ENCODE measurements at regions not wholly inside any gene's neighbourhood (a gene's known extent, or its start where the extent isn't known, plus 50 kb on each side); places are given as distances from the start of the nearest gene placed in this dataset.

DNA sequence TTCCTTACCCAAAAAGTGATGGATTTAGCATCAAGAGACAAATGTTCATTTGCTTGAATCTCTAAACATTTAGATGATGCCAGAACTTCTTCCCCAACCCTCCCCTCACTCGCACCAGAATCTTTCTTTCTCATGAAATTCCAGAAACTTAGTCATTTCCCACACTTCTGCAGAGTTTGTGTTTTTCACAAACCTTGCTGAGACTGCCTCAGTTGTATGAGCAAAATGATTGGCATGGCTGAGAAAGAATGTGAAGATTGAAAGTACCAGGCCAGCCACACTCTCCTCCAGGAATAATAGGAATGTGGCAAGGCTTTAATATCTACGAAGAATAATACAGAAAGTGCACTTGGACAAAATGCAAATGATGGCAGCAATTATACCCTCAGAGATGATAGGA is 428.3 kb upstream of the CDH6 start:
- no peak for DNase-seq
- Histone ChIP-seq H3K4me3 (no peak overlapping the region), H3K4me1 (no peaks in the 10 kb centered on the region), H3K9me3 (replicated peaks) (no peaks in the 10 kb centered on the region), H3K36me3 (no peaks in the 10 kb centered on the region), H3K27ac (replicated peaks) (no peak overlapping the region), H3K27me3 (ENCODE audit: low read depth) (no peaks in the 10 kb centered on the region)
- intact Hi-C loops (cut with micrococcal nuclease), result no loop called here
- TF ChIP-seq, protein P1, sequence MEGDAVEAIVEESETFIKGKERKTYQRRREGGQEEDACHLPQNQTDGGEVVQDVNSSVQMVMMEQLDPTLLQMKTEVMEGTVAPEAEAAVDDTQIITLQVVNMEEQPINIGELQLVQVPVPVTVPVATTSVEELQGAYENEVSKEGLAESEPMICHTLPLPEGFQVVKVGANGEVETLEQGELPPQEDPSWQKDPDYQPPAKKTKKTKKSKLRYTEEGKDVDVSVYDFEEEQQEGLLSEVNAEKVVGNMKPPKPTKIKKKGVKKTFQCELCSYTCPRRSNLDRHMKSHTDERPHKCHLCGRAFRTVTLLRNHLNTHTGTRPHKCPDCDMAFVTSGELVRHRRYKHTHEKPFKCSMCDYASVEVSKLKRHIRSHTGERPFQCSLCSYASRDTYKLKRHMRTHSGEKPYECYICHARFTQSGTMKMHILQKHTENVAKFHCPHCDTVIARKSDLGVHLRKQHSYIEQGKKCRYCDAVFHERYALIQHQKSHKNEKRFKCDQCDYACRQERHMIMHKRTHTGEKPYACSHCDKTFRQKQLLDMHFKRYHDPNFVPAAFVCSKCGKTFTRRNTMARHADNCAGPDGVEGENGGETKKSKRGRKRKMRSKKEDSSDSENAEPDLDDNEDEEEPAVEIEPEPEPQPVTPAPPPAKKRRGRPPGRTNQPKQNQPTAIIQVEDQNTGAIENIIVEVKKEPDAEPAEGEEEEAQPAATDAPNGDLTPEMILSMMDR (IDR thresholded peaks at IDR 0.05; ENCODE audit: borderline replicate concordance), result no peak

DNA sequence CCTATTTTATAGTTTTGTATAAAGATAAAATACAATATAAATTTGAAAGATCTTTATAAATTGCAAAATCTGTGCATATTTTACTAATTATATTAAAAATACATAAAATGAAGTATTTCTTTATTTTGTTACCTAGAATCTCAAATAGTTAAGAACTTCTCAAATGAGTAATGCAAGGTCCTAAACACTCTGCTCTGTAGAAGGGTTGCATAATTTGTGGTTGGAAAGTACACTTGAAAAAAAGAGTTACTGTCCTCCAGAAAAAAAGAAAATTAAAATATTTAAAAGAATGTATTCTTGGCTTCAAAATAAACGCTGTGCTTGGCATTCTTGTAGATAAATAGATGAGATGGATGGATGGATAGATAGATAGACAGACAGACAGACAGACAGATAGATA is 428.8 kb upstream of the CDH6 start:
- no peaks in the 10 kb centered on the region for H3K4me1 ChIP-seq
- no peaks in the 10 kb centered on the region for H3K36me3 ChIP-seq
- no peaks in the 10 kb centered on the region for H3K27me3 ChIP-seq (ENCODE audit: low read depth)
- TF ChIP-seq, protein P1 (IDR thresholded peaks at IDR 0.05; ENCODE audit: borderline replicate concordance), result no peak
- no peak overlapping the region for H3K27ac ChIP-seq (replicated peaks)
- intact Hi-C loops (cut with micrococcal nuclease), result no loop called here
- no peak for DNase-seq
- no peaks in the 10 kb centered on the region for H3K9me3 ChIP-seq (replicated peaks)
- no peak overlapping the region for H3K4me3 ChIP-seq

DNA sequence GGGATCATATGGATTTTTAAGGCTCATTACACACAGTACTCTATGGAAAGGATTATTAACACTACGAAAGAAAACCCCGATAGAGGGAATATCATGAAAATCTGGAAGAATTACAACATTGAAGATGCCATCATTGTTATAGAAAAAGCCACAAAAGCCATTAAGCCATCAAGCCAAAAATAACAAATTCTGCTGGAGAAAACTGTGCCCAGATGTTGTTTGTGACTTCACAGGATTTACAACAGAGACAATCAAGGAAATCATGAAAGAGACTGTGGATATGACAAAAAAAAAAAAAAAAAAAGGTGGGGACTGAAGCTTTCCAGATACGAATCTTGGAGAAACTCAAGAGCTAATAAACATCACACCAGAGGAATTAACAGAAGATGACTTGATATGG is 433.8 kb upstream of the CDH6 start:
- Histone ChIP-seq H3K4me3 (no peak overlapping the region), H3K27ac (replicated peaks) (no peak overlapping the region), H3K4me1 (no peaks in the 10 kb centered on the region), H3K9me3 (replicated peaks) (peaks cover 7% of the 10 kb centered on the region), H3K27me3 (ENCODE audit: low read depth) (no peaks in the 10 kb centered on the region), H3K36me3 (no peaks in the 10 kb centered on the region)
- TF ChIP-seq, protein P1 (IDR thresholded peaks at IDR 0.05; ENCODE audit: borderline replicate concordance), result no peak
- DNase-seq, result no peak
- intact Hi-C loops (cut with micrococcal nuclease), result no loop called here

DNA sequence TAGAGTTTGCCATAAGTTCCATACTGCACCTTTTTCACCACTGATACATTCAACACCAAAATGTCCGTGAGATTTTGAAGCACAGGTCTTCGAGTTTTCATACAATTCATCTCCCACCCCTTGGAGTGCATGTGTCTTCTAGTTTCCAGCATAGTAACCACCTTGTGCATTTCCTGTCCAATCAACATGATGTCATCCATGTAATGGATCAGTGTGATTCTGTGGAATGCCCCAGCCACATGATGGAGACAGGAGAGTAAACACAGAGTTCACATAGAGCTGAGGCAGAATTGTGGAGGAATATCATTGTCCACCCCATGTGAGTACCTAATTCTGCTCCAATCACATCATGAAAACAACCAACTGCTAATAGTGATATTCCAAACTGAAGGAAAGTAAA is 441.5 kb upstream of the CDH6 start:
- TF ChIP-seq, protein P1 (IDR thresholded peaks at IDR 0.05; ENCODE audit: borderline replicate concordance), result no peak
- H3K36me3 ChIP-seq, result no peaks in the 10 kb centered on the region
- intact Hi-C loops (cut with micrococcal nuclease), result no loop called here
- no peak overlapping the region for H3K27ac ChIP-seq (replicated peaks)
- no peaks in the 10 kb centered on the region for H3K27me3 ChIP-seq (ENCODE audit: low read depth)
- no peak overlapping the region for H3K4me3 ChIP-seq
- no peaks in the 10 kb centered on the region for H3K9me3 ChIP-seq (replicated peaks)
- no peaks in the 10 kb centered on the region for H3K4me1 ChIP-seq
- no peak for DNase-seq

DNA sequence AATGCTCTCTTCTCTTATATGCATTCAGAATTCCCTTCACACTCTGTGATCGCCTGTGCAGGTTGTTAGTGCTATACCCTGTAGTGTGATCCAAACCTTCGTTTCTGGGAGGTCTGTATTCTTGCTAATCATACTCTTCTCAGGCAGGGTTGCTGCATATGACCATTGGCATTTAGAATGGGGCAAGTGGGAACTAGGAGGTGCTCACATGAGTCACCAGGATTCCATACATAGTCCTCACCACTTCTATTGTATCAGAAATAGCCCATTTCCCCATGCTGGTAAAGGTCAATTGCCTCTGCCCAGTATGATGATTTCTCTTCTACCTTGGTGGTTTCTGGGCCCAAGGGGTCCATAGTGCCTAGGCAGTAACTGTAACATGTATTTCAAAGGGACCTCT is 443.5 kb upstream of the CDH6 start:
- intact Hi-C loops (cut with micrococcal nuclease), result no loop called here
- H3K27me3 ChIP-seq (ENCODE audit: low read depth), result no peaks in the 10 kb centered on the region
- no peaks in the 10 kb centered on the region for H3K9me3 ChIP-seq (replicated peaks)
- H3K27ac ChIP-seq (replicated peaks), result no peak overlapping the region
- H3K4me1 ChIP-seq, result no peaks in the 10 kb centered on the region
- no peaks in the 10 kb centered on the region for H3K36me3 ChIP-seq
- TF ChIP-seq, protein P1 (IDR thresholded peaks at IDR 0.05; ENCODE audit: borderline replicate concordance), result no peak
- no peak for DNase-seq
- no peak overlapping the region for H3K4me3 ChIP-seq

DNA sequence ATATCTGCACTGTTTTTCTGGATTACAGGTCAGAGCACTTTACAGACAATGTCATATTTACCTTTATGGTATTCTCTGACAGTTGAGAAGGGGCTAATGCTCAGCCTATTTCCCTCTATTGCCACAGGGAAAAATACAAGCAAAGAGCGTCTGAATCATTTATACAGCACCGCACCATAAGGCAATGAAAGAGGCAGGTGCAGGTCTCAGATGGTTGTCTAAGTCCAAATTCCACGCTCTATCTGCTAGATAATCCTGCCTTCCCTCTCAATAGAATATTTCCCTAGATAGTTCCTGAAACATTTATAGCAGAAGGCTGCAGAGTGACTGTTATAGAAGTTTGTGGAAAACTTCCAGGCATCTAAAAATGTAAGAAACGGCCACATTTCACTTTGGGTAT is 446.1 kb upstream of the CDH6 start:
- H3K4me1 ChIP-seq, result no peaks in the 10 kb centered on the region
- DNase-seq, result no peak
- no peaks in the 10 kb centered on the region for H3K36me3 ChIP-seq
- H3K27me3 ChIP-seq (ENCODE audit: low read depth), result no peaks in the 10 kb centered on the region
- H3K4me3 ChIP-seq, result no peak overlapping the region
- H3K27ac ChIP-seq (replicated peaks), result no peak overlapping the region
- intact Hi-C loops (cut with micrococcal nuclease), result no loop called here
- H3K9me3 ChIP-seq (replicated peaks), result no peaks in the 10 kb centered on the region
- TF ChIP-seq, protein P1 (IDR thresholded peaks at IDR 0.05; ENCODE audit: borderline replicate concordance), result no peak

All from left ventricle myocardium inferior (tissue), 1 donor.